Left lobe of liver (tissue), 2 donors: ENCODE measurements at regions not wholly inside any gene's neighbourhood (a gene's known extent, or its start where the extent isn't known, plus 50 kb on each side); places are given as distances from the start of the nearest gene placed in this dataset.

Experiments
- ATAC-seq: fragments of 200-7000 bp; cut with Tn5 transposase; one replicate; pipeline ENCODE4 v1.9.1; 2020; ENCODE audit warnings: mild to moderate bottlenecking, moderate library complexity
- DNase-seq: peaks from one replicate; pipeline ENCODE4 v3.0.0-alpha.2; 2020; ENCODE audit warnings: low spot score
- donor health status: DM: no; HTN: no; CAD: no; lungs with moderate emphysema.
- donor health status: DM: no; HTN: yes; CAD: no.

DNA sequence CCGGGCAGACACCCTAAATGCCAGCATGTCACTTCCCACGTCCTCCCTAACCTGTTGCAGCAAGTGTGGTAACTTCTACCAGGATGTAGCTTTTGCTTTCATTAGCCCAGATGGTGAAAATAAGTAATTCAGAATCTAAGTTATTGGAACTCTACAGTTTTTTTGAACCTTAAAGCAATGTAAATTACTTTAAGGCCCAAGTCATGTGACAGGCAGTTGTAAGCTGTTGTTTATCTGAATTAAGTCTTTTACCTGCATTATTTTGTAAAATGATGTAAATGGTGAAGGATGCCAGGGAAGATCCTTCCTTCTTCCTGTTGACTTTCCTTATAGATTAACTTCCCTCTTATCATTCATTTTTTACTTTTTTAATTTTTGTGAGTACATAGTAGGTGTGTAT lies 670.2 kb downstream of the SEMA5A start:
- ATAC-seq: no peak
- DNase-seq: no peak

DNA sequence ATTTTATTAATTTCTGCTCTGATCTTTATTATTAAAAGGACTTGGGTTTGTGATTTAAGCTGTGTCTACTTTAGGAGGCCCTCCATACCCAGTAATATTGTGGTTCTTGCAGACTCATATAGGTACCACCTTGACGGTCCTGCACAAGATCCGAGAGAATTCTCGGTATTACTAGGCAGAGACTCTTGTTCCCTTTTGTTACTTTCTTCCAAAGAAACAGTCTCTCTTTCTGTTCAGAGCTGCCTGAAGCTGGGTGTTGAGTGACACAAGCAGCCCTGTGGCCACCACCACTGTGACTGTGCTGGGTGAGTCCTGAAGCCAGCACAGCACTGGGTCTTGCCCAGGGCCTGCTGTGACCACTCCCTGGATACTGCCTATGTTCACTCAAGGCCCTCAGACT lies 666.6 kb downstream of the SEMA5A start:
- no peak for DNase-seq

GRCh38 chr5:8884029-8884428 lies 661.8 kb downstream of the SEMA5A start:
- ATAC-seq (no peak), DNase-seq (no peak)

More for the DNA sequence above, 666.6 kb downstream of the SEMA5A start:
- no peak for ATAC-seq

DNA sequence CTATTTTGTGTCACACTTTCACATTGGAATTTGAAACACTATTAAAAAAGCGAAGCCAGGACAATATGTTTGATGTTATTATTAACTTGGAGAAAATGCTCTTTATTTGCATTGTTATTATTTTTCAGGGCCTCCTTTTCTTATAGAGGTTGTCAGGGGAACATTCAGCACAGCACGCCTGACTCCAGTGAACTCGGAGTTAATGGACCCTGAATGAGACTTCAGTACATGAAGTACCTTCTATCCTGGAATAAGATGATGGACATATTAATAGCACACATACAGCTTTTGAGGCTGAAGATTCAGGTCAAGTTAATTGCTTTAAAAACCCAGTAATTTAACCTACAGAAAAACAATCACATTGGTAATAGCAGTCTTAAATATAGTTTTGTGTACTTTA lies 652.9 kb downstream of the SEMA5A start:
- DNase-seq: no peak

DNA sequence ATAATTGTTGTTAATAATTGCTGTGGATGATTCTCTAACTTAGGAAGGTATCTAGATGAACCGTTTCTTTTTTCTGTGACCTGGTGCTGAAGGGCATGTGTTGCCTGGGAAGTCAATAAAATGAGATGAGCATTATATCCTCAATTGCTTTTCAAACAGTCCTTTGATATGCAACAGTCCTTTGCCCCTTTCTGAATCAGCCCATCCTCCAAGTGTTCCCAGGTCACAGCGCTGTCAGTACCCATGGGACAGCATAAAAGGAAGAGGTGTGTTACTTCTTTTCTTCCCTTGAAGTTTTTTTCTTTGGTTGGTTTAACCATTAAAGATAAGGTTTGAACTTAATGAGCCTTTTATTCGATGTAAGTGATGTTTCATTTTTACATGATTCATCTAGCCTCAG lies 651.8 kb downstream of the SEMA5A start:
- no peak for DNase-seq
- ATAC-seq: no peak

More for the DNA sequence above, 652.9 kb downstream of the SEMA5A start:
- ATAC-seq: no peak

DNA sequence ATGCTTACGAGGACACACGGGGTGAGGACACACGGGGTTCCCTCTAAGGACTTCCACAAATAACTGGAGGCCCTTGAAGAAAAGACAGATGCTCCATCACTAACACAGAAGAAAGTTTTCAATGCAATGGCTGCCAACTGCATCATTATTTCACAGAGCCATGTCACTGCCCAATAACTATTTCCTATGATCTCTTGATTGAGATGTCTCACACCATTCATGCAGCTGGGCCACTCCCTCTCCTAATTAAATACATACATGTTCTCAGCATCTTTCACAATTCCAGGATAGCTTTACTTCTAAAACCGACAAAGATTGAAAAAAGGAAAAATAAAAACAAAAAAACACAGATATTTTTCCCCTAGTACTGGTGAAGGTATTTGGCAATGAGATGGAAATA lies 650.8 kb downstream of the SEMA5A start:
- no peak for ATAC-seq
- no peak for DNase-seq

- DNase-seq (no peak), ATAC-seq (no peak)
These were observed 650.3 kb downstream of the SEMA5A start for GRCh38 chr5:8895599-8895998.

DNA sequence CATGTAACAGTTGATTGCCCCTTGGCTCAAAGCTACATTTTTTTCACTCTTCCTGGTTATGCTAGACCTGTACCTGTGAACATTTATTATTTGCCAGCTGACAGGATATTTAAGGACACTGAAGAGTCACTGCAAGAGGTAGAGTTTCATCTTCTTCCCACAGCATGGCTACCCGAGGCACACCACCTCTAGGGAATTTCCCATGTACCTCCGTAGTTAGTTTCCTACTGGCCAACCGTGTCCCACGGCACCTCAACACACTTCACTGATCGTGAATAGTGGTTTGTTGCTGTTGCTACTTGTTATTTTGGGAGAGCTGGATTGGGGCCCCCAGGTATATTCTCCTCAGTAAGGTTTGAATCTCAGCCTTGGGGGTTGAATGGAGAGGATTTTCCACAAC lies 648.6 kb downstream of the SEMA5A start:
- ATAC-seq (no peak), DNase-seq (no peak)

- ATAC-seq: no peak
- DNase-seq: no peak
These were observed 640.9 kb downstream of the SEMA5A start for GRCh38 chr5:8905021-8905420.

GRCh38 chr5:8906303-8906967 lies 639.4 kb downstream of the SEMA5A start:
- DNase-seq (no peak), ATAC-seq (no peak)

DNA sequence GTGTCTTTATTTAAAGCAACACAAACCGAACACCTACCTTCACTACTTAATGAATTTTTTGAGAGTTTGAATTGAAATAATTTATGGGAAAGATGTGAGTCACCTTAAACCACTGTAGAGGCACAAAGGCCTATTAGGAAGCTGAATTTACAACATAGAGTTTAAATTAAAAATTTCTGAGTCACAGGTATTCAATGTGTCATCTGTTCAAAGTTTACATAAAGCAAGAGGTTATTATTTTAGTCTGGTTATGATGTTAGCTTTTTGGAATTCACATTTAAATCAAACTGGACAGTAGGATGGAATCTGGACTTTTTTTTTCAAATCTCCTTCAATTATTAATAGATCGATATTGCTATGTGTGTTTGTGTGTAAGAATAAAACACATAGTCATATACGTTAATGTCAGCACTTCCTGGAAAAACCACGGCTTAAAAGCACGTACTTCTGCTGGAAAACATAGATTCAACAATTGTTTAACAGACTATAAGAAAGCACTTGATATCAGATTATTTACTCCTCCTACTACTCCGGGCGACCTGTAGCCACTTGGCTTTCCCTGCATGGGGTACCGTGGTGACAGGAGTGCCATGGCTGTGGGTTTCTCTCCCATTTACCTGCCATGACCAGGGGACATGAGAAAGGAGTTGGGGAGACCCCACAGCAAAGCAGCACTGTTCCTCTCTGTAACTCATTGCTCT lies 638.6 kb downstream of the SEMA5A start:
- DNase-seq: no peak
- no peak for ATAC-seq

- ATAC-seq (peak; percentile 77), DNase-seq (no peak)
These were observed 637.7 kb downstream of the SEMA5A start for GRCh38 chr5:8908055-8908683.

DNA sequence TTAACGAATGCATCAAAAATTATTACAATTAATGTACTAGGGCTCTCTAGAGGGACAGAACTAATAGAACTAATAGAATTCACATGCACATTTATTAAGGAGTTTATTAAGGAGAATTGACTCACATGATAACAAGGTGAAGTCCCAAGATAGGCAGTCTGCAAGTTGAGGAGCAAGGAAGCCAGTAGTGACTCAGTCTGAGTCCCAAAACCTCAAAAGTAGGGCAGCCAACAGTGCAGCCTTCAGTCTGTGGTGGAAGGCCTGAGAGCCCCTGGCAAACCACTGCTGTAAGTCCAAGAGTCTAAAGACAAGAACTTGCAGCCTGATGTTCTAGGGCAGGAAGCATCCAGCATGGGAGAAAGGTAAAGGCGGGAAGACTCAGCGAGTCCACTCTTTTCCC lies 633.8 kb downstream of the SEMA5A start:
- DNase-seq (no peak), ATAC-seq (no peak)

DNA sequence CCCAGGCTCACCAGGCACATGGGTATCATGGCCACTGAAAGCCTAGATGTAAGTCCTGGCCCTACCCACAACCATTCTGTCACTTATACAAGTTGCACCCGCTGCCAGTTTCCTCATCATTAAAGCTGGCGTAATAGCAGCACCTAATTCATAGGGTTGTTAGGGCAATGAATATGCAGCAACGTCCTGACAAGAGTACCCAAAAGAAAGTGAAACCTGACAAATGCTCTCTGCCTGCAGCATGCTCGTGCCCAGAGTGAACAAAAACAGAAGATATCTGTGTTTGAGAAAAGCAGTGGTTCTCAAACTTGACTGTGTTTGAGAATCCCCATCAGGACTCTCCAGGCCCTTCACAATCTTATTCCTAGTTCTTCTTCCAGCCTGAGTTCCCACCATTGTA lies 632.4 kb downstream of the SEMA5A start:
- DNase-seq: no peak
- no peak for ATAC-seq

DNA sequence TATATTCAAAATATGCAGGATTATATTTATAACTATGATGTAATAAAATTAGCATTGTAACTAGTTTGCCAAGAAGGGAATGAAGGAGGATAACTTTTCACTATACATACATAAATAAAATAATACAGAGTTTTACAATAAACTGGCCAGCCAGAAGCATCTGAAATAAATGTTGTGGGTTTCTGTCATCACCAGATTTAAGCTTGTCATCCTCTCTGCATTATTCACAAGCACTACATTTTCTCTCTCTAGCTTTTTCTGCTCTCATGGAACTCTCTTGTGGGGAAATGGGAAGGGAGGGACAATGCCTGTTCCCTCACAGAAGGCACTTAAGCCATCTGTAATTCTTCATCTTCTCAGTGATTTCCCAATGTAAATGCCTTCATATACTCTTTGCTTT lies 626.8 kb downstream of the SEMA5A start:
- no peak for DNase-seq
- ATAC-seq: no peak

DNA sequence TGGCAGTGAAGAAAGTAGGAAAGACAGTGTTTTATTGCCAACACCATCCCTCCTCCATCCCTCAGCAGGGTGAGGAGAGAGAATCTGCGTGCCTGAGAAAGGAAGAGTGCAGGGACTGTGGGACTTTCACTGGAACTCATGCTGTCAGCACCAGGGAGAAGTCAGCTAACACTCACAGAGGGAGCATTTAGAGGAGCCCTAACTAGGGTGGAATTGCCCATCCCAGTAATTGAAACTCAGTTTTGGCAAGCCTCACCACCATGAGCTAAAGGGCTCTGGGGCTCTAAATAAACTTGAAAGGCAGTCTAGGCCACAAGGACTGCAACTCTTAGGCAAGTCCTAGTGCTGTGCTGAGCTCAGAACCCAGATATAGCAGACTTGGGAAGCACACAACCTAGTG lies 622.3 kb downstream of the SEMA5A start:
- ATAC-seq: no peak
- no peak for DNase-seq

DNA sequence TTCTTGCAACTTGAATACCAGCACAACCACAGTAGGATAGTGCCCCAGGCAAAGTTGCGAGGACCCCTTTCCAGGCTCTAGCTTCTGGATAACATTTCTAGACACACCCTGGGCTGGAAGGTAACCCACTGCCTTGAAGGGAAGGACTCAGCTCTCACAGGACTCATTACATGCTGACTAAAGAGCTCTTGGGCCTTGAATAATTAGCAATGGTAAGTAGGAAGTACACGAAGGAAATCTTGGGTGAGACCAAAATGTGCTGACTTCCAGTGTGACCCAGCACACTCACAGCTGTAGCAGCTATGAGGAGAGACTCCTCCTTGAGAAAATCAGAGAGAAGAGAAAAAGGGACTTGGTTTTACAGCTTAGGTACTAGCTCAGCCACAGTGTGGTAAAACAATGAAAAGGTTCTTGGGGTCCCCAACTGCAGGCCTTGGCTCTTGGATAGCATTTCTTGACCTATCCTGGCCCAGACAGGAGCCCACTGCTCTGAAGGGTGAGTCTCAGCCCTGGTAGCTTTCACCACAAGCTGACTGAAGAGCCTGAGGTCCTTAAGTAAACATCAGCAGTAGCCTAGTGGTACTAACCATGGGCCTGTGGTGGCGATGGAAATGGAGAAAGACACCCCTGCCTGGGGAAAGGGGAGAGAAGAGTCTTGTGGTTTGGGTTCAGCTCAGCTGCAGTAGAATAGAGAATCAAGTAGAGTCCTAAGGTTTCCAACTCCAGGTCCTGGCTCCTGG lies 621.7 kb downstream of the SEMA5A start:
- ATAC-seq (no peak), DNase-seq (no peak)

- ATAC-seq (no peak), DNase-seq (no peak)
These were observed 615.9 kb downstream of the SEMA5A start for GRCh38 chr5:8930021-8930420.

- no peak for ATAC-seq
- DNase-seq: no peak
These were observed 611.4 kb downstream of the SEMA5A start for GRCh38 chr5:8934455-8934854.

DNA sequence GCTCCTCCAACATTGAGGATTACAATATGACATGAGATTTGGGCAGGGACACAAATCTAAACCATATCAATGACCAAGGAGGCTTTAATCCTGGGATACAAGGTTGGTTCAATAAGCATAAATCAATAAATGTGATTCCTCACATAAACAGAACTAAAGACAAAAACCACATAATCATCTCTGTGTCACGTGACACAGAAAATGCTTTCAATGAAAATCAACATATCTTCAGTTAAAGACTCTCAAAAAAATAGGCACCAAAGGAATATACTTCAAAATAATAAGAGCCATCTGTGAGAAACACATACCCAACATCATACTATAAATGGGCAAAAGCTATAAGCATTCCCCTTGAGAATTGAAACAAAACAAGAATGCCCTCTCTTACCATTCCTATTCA lies 604.9 kb downstream of the SEMA5A start:
- DNase-seq (no peak), ATAC-seq (no peak)

DNA sequence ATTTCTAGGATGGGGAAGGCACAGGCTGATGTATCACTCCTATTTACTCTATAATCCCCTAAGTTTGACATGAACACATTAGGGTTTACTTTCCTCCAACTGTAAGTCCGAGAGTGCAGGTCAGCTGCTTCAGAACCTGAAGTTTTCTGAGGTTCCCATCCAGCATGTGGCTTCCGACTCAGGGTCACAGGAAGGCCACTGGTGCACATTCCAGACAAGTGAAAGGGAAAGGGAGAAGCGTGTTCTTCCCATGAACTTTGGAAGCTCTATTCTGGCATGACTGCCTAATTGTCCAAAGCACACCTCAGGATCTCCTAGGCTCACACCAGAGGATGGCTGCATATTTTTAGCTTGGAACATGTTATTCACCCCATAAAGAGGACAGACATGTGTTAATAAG lies 602.6 kb downstream of the SEMA5A start:
- no peak for DNase-seq
- ATAC-seq: no peak

DNA sequence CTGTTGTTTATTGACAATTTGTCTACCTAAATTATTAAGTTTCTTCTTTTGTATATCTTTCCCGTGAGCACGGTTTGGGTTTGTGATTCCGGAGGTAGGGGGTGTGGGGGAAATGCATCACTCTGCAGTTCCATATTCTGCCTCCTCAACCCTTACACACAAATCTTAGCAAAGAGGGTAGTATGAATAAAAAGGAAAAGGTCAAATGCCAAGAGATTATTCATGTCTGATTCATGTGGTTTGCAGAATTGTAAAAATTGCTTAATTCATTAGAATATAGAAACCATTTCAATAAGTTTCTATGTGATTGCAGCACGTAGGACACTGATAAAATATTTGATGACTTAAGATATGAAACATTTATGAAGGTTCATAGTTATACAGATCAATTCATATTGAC lies 601.9 kb downstream of the SEMA5A start:
- DNase-seq (no peak), ATAC-seq (no peak)
